ENCODE measurements at regions not wholly inside any gene's neighbourhood (a gene's known extent, or its start where the extent isn't known, plus 50 kb on each side); places are given as distances from the start of the nearest gene placed in this dataset.

DNA sequence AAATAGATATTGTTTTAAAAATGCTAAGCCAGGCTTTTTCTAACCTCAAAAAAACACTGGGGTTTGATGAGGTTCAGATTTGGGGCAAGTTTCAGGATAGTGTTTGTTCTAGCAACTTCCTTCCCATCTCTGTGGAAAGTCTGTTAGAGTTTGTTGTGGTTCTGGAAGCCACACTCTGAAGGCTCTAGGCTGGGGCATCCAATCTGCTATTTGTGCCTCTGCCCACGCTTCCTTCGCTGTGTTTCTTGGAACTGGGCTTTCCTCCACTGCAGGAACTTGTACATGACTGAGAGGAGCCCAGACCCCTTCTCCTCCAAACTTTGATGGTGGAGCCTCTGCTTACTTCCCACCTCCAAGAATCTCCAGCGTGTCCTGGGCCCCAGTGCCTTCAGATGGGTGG lies 108.5 kb upstream of the SLC25A13 start:
- Histone ChIP-seq H3K4me1 (ENCODE audit: insufficient read depth, low read length, severe bottlenecking) (no peaks in the 10 kb centered on the region), H3K9ac (ENCODE audit: low read length) (no peak overlapping the region), H3K27me3 (ENCODE audit: insufficient read depth, low read length) (no peaks in the 10 kb centered on the region), H4K20me1 (ENCODE audit: insufficient read depth, low read length) (no peaks in the 10 kb centered on the region), H2AFZ (ENCODE audit: low read length) (no peak overlapping the region), H3K9me3 (ENCODE audit: low read length) (no peaks in the 10 kb centered on the region), H3K4me3 (ENCODE audit: low read depth, low read length, poor library complexity, severe bottlenecking) (no peak overlapping the region), H3K36me3 (ENCODE audit: insufficient read depth, low read length) (no peaks in the 10 kb centered on the region), H3K9me2 (ENCODE audit: low read depth, low read length) (no peaks in the 10 kb centered on the region), H3K4me2 (ENCODE audit: low read length) (no peak overlapping the region), H3F3A (ENCODE audit: insufficient read depth, low read length) (no peaks in the 10 kb centered on the region), H3K79me2 (ENCODE audit: insufficient read depth, low read length) (no peaks in the 10 kb centered on the region), H3K27ac (ENCODE audit: low read depth, low read length, poor library complexity, severe bottlenecking) (no peak overlapping the region)
- TF ChIP-seq EZH2 (IDR thresholded peaks at IDR 0.05; ENCODE audit: borderline replicate concordance, low read length): no peak
- TF ChIP-seq CTCF (IDR thresholded peaks at IDR 0.05; ENCODE audit: low read length): no peak

- Histone ChIP-seq H3F3A (ENCODE audit: insufficient read depth, low read length) (no peaks in the 10 kb centered on the region), H3K9me3 (ENCODE audit: low read length) (no peaks in the 10 kb centered on the region), H3K36me3 (ENCODE audit: insufficient read depth, low read length) (no peaks in the 10 kb centered on the region), H3K79me2 (ENCODE audit: insufficient read depth, low read length) (no peaks in the 10 kb centered on the region), H3K27me3 (ENCODE audit: insufficient read depth, low read length) (no peaks in the 10 kb centered on the region), H3K9ac (ENCODE audit: low read length) (no peak overlapping the region), H3K4me3 (ENCODE audit: low read depth, low read length, poor library complexity, severe bottlenecking) (no peak overlapping the region), H3K27ac (ENCODE audit: low read depth, low read length, poor library complexity, severe bottlenecking) (no peak overlapping the region), H2AFZ (ENCODE audit: low read length) (no peak overlapping the region), H3K9me2 (ENCODE audit: low read depth, low read length) (no peaks in the 10 kb centered on the region), H3K4me1 (ENCODE audit: insufficient read depth, low read length, severe bottlenecking) (no peaks in the 10 kb centered on the region), H4K20me1 (ENCODE audit: insufficient read depth, low read length) (no peaks in the 10 kb centered on the region), H3K4me2 (ENCODE audit: low read length) (no peak overlapping the region)
- TF ChIP-seq EZH2 (IDR thresholded peaks at IDR 0.05; ENCODE audit: borderline replicate concordance, low read length): no peak
- no peak for TF ChIP-seq CTCF (IDR thresholded peaks at IDR 0.05; ENCODE audit: low read length)
Observed at GRCh38 chr7:96427143-96427542, 105.2 kb upstream of the SLC25A13 start.

GRCh38 chr7:96426685-96427084 lies 104.8 kb upstream of the SLC25A13 start:
- Histone ChIP-seq H3K9ac (ENCODE audit: low read length) (no peak overlapping the region), H4K20me1 (ENCODE audit: insufficient read depth, low read length) (no peaks in the 10 kb centered on the region), H3K27me3 (ENCODE audit: insufficient read depth, low read length) (no peaks in the 10 kb centered on the region), H3K4me1 (ENCODE audit: insufficient read depth, low read length, severe bottlenecking) (no peaks in the 10 kb centered on the region), H3K27ac (ENCODE audit: low read depth, low read length, poor library complexity, severe bottlenecking) (no peak overlapping the region), H3K9me2 (ENCODE audit: low read depth, low read length) (no peaks in the 10 kb centered on the region), H3F3A (ENCODE audit: insufficient read depth, low read length) (no peaks in the 10 kb centered on the region), H2AFZ (ENCODE audit: low read length) (no peak overlapping the region), H3K4me3 (ENCODE audit: low read depth, low read length, poor library complexity, severe bottlenecking) (no peak overlapping the region), H3K4me2 (ENCODE audit: low read length) (no peak overlapping the region), H3K79me2 (ENCODE audit: insufficient read depth, low read length) (no peaks in the 10 kb centered on the region), H3K36me3 (ENCODE audit: insufficient read depth, low read length) (no peaks in the 10 kb centered on the region), H3K9me3 (ENCODE audit: low read length) (no peaks in the 10 kb centered on the region)
- TF ChIP-seq CTCF (IDR thresholded peaks at IDR 0.05; ENCODE audit: low read length) (no peak), EZH2 (IDR thresholded peaks at IDR 0.05; ENCODE audit: borderline replicate concordance, low read length) (no peak)

Measured in OCI-LY1 (cell line).